Adrenal gland (tissue), 9 donors: ENCODE measurements at regions not wholly inside any gene's neighbourhood (a gene's known extent, or its start where the extent isn't known, plus 50 kb on each side); places are given as distances from the start of the nearest gene placed in this dataset.

Experiments used
- DNase-seq, 7 donors: peaks; one replicate each; pipeline ENCODE4 v3.0.0-alpha.2; 2019 to 2020
- H3K27ac ChIP-seq, 5 donors: fragments of 200-600 bp; sonication (generic) in 4 of 5; 1 replicate in 3 of 5; 2 replicates in 2 of 5; pipeline versions ENCODE4 v1.5.1 to v1.8.0; 2016 to 2020; ENCODE audit warnings: mild to moderate bottlenecking in 1 of 5
- H3K27me3 ChIP-seq: fragments of 200-600 bp; 2 replicates; pipeline ENCODE4 v1.8.0; 2021
- H3K36me3 ChIP-seq, 2 donors: fragments of 200-600 bp; replicated peaks in 1 of 2; 1 replicate in 1 of 2; 2 replicates in 1 of 2; pipeline versions ENCODE4 v1.5.1 to v1.8.0; 2018 to 2022
- H3K4me1 ChIP-seq, 2 donors: fragments of 200-600 bp; replicated peaks in 1 of 2; 1 replicate in 1 of 2; 2 replicates in 1 of 2; pipeline versions ENCODE4 v1.5.1 to v1.8.0; 2018 to 2021
- H3K4me3 ChIP-seq, 4 donors: fragments of 200-600 bp; sonication (generic) in 3 of 4; one replicate each; pipeline ENCODE4 v1.5.1; 2016 to 2018
- H3K9me3 ChIP-seq, 3 donors: fragments of 200-600 bp; sonication (generic) in 1 of 3; replicated peaks in 1 of 3; 1 replicate in 2 of 3; 2 replicates in 1 of 3; pipeline versions ENCODE4 v1.5.1 to v1.8.0; 2016 to 2021
- CTCF ChIP-seq, 6 experiments: fragments of 450-650 bp in 4 of 6; fragments of 200-600 bp in 2 of 6; sonication (generic) in 1 of 6; IDR thresholded peaks; 1 replicate in 5 of 6; 2 replicates in 1 of 6; pipeline versions ENCODE4 v1.5.1 to v1.8.0; 2016 to 2021; ENCODE audit warnings: antibody characterized with exemption in 6 of 6, mild to moderate bottlenecking in 2 of 6, moderate library complexity in 1 of 6
- POLR2A ChIP-seq, 2 donors: fragments of 450-650 bp; IDR thresholded peaks; one replicate each; pipeline ENCODE4 v1.6.1; 2017; ENCODE audit warnings: antibody characterized with exemption in 2 of 2, mild to moderate bottlenecking in 2 of 2, moderate library complexity in 1 of 2
- WGBS, 4 donors: extraction: QIAGEN DNeasy Blood & Tissue Kit in 2 of 4; methylation state at CpG; one replicate each; pipeline versions ENCODE4 v1.1.5 to v1.1.7; 2013 to 2017; 5-methylcytosine and 5-hydroxymethylcytosine counted together
- intact Hi-C, 2 donors: fragments of 100-400 bp; cut with DNase I; formaldehyde crosslinking; loops; one replicate each; pipeline versions ENCODE4 v1.14.1 to v1.15.0; 2022 to 2023
- donor health status: healthy with polysubstance abuse.
- donor health status: Bipolar disorder and iron deficiency.
- donor health status: DM: yes; HTN: yes; CAD: no.
- donor health status: DM: no; HTN: no; CAD: no.
- donor health status: DM: no; HTN: no; CAD: no.

- Histone ChIP-seq H3K4me1 (no peaks in the 10 kb centered on the region), H3K36me3 (no peaks in the 10 kb centered on the region), H3K4me3 (no peak overlapping the region), H3K27ac (no peak overlapping the region), H3K27me3 (no peaks in the 10 kb centered on the region), H3K9me3 (no peaks in the 10 kb centered on the region)
- WGBS, 4 donors = 32 to 62% methylated on average over 3 to 4 of the region's 4 CpGs; no CpG with 5 or more reads in 2 of the 4 donors
- intact Hi-C loops = no loop called here
- TF ChIP-seq POLR2A (IDR thresholded peaks at IDR 0.05) = no peak
- TF ChIP-seq CTCF (IDR thresholded peaks at IDR 0.05) = no peak
- no peak for DNase-seq
Observed at GRCh38 chrY:8381425-8381824, 955.8 kb upstream of the TSPY4 start.

- no peaks in the 10 kb centered on the region for H3K4me1 ChIP-seq
- no peaks in the 10 kb centered on the region for H3K9me3 ChIP-seq
- no peaks in the 10 kb centered on the region for H3K27me3 ChIP-seq
- H3K4me3 ChIP-seq = no peak overlapping the region
- DNase-seq = no peak
- TF ChIP-seq CTCF (IDR thresholded peaks at IDR 0.05) (no peak), POLR2A (IDR thresholded peaks at IDR 0.05) (no peak)
- intact Hi-C loops = no loop called here
- 45 to 66% methylated on average over 1 of the region's 1 CpG; no CpG with 5 or more reads in 2 of the 4 donors for WGBS, 4 donors
- no peaks in the 10 kb centered on the region for H3K36me3 ChIP-seq
- no peak overlapping the region for H3K27ac ChIP-seq
Observed at GRCh38 chrY:8386053-8386452, 951.2 kb upstream of the TSPY4 start.

GRCh38 chrY:8388512-8388911 is 948.8 kb upstream of the TSPY4 start:
- Histone ChIP-seq H3K27ac (no peak overlapping the region), H3K27me3 (no peaks in the 10 kb centered on the region), H3K4me1 (no peaks in the 10 kb centered on the region), H3K36me3 (no peaks in the 10 kb centered on the region), H3K4me3 (no peak overlapping the region), H3K9me3 (no peaks in the 10 kb centered on the region)
- intact Hi-C loops = no loop called here
- no peak for TF ChIP-seq CTCF (IDR thresholded peaks at IDR 0.05)
- TF ChIP-seq POLR2A (IDR thresholded peaks at IDR 0.05) = no peak
- DNase-seq = no peak

GRCh38 chrY:8390310-8390709 is 947.0 kb upstream of the TSPY4 start:
- Histone ChIP-seq H3K4me3 (no peak overlapping the region), H3K27ac (no peak overlapping the region), H3K27me3 (no peaks in the 10 kb centered on the region), H3K9me3 (no peaks in the 10 kb centered on the region), H3K4me1 (no peaks in the 10 kb centered on the region), H3K36me3 (no peaks in the 10 kb centered on the region)
- 57 to 69% methylated on average over 1 of the region's 1 CpG; no CpG with 5 or more reads in 2 of the 4 donors for WGBS, 4 donors
- no peak for DNase-seq
- intact Hi-C loops = no loop called here
- TF ChIP-seq POLR2A (IDR thresholded peaks at IDR 0.05) (no peak), CTCF (IDR thresholded peaks at IDR 0.05) (no peak)
